Fibroblast of lung (primary cell): ENCODE measurements at regions not wholly inside any gene's neighbourhood (a gene's known extent, or its start where the extent isn't known, plus 50 kb on each side); places are given as distances from the start of the nearest gene placed in this dataset.

Source experiments
- EZH2 ChIP-seq: IDR thresholded peaks from 2 replicates; pipeline ENCODE4 v1.5.1; 2012; ENCODE audit warnings: low read length, control low read depth, mild to moderate bottlenecking; ENCODE audit errors: missing control alignments
- TF ChIP-seq, protein P1 (sequence below), 2 donors: IDR thresholded peaks in 1 of 2; conservative IDR thresholded peaks in 1 of 2; 1 replicate in 1 of 2; 2 replicates in 1 of 2; pipeline ENCODE4 v1.5.1; 2011 to 2012; ENCODE audit warnings: low read length in 2 of 2, control low read depth in 1 of 2, inconsistent platforms in 1 of 2, low read depth in 1 of 2, mild to moderate bottlenecking in 1 of 2

DNA sequence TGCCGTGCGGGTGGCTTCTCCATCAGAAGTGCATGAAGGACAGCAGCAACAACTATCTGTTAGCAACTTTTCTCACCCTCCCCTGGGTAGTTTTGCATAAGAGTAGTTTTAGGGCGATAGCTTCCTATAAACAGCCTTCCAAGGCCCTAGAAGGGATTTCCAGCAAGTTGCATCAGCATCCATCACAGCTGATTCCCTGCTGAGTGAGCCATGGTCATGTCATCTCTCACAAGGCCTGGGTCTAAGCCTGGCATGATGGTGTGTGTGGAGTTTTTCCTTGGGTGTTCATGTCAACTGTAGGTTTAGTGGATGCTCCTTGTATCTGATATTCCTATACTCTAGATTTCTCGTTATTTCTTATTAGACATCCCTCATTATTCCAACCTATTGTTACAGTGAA is 2324.7 kb upstream of the AGA start:
- TF ChIP-seq, protein P1, sequence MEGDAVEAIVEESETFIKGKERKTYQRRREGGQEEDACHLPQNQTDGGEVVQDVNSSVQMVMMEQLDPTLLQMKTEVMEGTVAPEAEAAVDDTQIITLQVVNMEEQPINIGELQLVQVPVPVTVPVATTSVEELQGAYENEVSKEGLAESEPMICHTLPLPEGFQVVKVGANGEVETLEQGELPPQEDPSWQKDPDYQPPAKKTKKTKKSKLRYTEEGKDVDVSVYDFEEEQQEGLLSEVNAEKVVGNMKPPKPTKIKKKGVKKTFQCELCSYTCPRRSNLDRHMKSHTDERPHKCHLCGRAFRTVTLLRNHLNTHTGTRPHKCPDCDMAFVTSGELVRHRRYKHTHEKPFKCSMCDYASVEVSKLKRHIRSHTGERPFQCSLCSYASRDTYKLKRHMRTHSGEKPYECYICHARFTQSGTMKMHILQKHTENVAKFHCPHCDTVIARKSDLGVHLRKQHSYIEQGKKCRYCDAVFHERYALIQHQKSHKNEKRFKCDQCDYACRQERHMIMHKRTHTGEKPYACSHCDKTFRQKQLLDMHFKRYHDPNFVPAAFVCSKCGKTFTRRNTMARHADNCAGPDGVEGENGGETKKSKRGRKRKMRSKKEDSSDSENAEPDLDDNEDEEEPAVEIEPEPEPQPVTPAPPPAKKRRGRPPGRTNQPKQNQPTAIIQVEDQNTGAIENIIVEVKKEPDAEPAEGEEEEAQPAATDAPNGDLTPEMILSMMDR (conservative IDR thresholded peaks at IDR 0.05 in 1 of 2, IDR thresholded peaks at IDR 0.05 in 1 of 2; ENCODE audit: low read depth in 1 of 2, low read length in 2 of 2): no peak
- TF ChIP-seq EZH2: no peak
